Thyroid gland (tissue), 4 donors: ENCODE measurements at regions not wholly inside any gene's neighbourhood (a gene's known extent, or its start where the extent isn't known, plus 50 kb on each side); places are given as distances from the start of the nearest gene placed in this dataset.

Experiments
- POLR2A ChIP-seq, 2 donors: fragments of 450-650 bp; IDR thresholded peaks; one replicate each; pipeline ENCODE4 v1.6.1; 2017; ENCODE audit warnings: antibody characterized with exemption in 2 of 2, mild to moderate bottlenecking in 2 of 2, moderate library complexity in 1 of 2
- TF ChIP-seq, protein P1 (sequence below), 6 experiments: fragments of 200-600 bp in 3 of 6; fragments of 450-650 bp in 3 of 6; sonication (generic) in 3 of 6; IDR thresholded peaks; one replicate each; pipeline ENCODE4 v1.5.1; 2016 to 2019; ENCODE audit warnings: antibody characterized with exemption in 6 of 6, mild to moderate bottlenecking in 2 of 6, inconsistent platforms in 1 of 6, moderate library complexity in 1 of 6

DNA sequence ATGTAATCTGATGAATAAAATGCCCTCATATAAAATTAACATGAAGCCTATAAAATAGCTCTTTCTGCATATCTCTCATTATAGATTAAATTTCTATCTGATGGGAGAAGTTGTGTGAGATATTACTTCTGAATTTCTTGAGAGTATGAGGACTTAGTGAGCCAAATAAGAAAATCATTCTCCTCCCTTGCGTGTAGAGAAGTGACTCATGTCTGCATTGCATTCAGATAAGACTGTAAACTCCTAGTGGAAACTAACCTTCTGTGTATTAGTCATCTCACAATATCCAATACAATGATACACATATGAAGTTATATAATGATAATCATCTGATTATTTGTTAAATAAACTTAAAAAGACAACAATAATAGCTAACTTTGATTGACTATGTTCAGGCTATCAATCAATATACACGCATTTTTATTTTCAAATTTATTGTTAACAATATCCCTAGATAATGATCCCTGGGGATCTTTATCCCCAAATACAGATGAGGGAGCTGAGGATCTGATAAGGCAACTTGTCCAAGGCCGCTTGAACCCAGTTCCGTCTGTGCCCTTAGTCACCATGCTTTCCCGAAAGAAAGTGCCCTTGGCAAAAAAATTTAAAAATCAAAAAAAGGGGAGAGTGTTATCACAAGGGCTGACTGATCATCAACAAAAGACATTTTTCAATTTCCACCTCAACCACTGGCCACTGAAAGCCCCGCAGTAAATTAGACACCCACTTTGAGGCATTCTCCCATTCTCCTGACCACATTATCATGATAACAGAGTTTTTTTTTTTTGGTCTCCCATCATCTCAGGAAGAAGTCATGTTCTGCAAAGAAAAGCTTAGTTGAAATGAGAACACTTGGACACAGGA lies 189.2 kb upstream of the RASSF8 start:
- TF ChIP-seq, protein P1, sequence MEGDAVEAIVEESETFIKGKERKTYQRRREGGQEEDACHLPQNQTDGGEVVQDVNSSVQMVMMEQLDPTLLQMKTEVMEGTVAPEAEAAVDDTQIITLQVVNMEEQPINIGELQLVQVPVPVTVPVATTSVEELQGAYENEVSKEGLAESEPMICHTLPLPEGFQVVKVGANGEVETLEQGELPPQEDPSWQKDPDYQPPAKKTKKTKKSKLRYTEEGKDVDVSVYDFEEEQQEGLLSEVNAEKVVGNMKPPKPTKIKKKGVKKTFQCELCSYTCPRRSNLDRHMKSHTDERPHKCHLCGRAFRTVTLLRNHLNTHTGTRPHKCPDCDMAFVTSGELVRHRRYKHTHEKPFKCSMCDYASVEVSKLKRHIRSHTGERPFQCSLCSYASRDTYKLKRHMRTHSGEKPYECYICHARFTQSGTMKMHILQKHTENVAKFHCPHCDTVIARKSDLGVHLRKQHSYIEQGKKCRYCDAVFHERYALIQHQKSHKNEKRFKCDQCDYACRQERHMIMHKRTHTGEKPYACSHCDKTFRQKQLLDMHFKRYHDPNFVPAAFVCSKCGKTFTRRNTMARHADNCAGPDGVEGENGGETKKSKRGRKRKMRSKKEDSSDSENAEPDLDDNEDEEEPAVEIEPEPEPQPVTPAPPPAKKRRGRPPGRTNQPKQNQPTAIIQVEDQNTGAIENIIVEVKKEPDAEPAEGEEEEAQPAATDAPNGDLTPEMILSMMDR (IDR thresholded peaks at IDR 0.05) = no peak
- TF ChIP-seq POLR2A (IDR thresholded peaks at IDR 0.05) = no peak
